ENCODE measurements at regions not wholly inside any gene's neighbourhood (a gene's known extent, or its start where the extent isn't known, plus 50 kb on each side); places are given as distances from the start of the nearest gene placed in this dataset.

DNA sequence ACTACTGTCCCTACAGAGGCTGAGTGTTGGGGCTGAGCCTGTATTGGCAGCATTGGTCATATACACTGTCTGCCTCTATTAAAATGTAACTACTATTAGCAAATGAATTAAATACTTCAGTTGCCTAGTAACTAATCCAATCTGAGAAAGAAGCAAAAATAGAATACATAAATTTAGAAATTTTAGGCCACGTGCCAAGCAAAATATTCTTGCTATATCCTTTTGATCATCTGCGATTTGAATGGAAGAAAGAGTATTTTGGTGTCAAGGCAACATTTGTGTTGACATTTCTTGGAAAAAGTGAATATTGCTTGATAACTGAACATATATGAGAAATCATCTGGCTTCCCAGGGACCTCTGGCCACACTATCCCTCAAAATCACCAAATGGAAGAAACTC, 148.2 kb upstream of the TOPAZ1 start:
- TF ChIP-seq, protein P1, sequence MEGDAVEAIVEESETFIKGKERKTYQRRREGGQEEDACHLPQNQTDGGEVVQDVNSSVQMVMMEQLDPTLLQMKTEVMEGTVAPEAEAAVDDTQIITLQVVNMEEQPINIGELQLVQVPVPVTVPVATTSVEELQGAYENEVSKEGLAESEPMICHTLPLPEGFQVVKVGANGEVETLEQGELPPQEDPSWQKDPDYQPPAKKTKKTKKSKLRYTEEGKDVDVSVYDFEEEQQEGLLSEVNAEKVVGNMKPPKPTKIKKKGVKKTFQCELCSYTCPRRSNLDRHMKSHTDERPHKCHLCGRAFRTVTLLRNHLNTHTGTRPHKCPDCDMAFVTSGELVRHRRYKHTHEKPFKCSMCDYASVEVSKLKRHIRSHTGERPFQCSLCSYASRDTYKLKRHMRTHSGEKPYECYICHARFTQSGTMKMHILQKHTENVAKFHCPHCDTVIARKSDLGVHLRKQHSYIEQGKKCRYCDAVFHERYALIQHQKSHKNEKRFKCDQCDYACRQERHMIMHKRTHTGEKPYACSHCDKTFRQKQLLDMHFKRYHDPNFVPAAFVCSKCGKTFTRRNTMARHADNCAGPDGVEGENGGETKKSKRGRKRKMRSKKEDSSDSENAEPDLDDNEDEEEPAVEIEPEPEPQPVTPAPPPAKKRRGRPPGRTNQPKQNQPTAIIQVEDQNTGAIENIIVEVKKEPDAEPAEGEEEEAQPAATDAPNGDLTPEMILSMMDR (conservative IDR thresholded peaks at IDR 0.05; ENCODE audit: low read length): no peak
- H3K4me3 ChIP-seq (ENCODE audit: low read length): no peak overlapping the region
- DNase-seq (ENCODE audit: low read depth): no peak

DNA sequence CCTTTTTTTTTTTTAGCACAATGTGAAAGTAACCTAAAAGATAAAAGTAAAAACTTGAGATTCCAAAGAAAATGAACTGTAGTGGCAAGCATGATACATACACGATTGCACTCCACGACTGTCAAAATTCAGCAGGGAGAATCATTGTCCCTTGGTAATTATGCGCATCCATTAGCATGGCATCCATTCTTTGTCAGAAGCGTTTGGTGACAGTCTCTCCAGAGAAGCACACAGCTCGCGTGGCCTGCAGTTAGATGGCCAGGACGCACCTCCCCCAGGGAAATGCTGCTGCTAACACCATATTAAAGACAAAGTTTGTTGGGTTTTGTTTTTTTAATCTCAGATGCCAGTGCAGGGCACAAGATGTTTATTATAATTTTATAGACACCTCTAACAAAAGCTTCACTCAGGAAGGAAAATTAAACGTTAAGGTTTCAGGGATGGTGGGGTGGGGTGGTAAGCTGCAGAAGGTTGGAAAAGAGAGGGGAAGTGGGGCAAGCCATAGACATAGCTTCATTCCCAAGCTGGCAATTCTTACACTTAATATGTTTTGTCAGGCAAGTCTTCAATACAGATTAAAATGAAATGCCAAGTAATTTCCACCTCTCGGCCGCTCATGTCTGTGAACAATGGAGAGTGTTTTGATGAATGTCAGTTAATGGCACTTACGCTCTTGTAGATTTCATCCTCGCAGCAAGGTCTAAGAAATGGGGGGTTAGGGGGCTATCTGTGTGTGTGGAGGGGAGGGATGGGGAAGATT, 142.8 kb upstream of the TOPAZ1 start:
- H3K4me3 ChIP-seq (ENCODE audit: low read length): no peak overlapping the region
- TF ChIP-seq, protein P1 (conservative IDR thresholded peaks at IDR 0.05; ENCODE audit: low read length): no peak
- no peak for DNase-seq (ENCODE audit: low read depth)

DNA sequence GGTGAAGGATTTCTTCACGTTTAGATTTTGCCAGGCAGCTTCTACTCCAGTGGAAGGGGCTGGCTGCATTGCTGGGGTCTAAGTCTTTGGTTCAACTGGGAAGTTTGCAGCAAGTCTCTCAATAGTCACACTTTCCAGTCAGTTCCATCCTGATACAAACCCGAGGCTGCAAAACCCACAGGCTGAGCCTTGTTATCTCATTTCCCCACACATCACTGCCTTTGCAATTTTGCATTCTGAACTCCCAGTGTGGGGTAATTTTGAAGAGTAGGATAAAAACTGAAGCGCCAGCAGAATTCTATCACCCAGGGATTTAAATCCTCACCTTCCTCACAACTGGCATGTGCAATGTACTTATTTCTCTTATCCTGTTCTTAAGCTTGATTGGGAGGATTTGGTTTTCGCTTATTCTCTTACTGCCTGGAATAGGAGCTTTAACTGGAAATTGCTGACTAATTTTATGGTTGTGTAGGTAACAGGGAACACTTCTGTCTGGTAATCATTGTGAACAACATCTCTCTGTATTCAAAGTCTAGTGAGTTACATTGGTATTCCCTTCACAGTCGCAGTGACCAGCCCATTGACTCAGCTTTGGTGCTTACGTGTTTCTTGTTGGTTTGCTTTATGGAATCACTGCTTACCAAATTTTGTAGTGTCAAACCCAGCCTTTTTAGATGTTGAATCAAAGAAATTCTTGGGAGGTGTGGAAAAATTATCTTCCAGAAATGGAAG, 142.0 kb upstream of the TOPAZ1 start:
- no peak overlapping the region for H3K4me3 ChIP-seq (ENCODE audit: low read length)
- no peak for DNase-seq (ENCODE audit: low read depth)
- TF ChIP-seq, protein P1 (conservative IDR thresholded peaks at IDR 0.05; ENCODE audit: low read length): no peak

DNA sequence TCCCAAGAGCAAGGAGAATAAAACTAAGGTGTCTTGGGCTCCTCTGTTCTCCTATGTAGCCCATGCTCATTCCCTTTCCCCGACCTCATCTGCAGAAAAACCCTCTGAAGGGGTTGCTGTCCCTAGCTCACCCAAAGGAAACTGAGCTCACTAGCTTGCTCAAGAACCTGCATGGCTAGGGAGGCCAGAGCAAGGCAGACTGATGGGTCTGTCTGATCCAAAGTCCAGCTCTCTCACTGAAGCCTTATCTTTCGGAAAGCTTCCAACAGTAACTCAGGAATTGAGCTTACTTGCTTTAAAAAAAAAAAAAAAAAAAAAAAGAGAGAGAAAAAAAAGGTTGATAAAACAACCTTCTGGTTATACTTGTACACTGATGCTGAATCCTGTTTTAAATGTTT, 141.4 kb upstream of the TOPAZ1 start:
- DNase-seq (ENCODE audit: low read depth): no peak
- no peak overlapping the region for H3K4me3 ChIP-seq (ENCODE audit: low read length)
- TF ChIP-seq, protein P1 (conservative IDR thresholded peaks at IDR 0.05; ENCODE audit: low read length): no peak

DNA sequence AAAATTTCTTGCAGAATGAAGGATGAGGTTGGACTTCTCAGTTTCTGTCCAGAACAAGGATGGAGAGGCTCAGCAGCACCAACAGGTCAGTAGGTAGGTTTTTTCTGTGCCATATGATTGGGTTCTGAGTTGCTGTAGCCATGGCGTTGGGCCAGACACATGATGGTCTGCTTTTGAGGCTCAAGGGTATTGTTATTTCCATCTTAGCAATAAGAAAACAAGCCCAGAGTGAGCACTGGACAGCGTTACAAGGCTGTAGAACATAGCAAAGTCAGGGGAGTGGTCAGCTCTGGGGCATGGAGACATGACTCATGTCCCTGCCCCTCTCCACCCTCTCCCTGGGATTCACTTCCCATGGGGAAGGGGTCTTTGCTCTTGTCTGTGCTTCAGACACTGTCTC, 137.6 kb upstream of the TOPAZ1 start:
- TF ChIP-seq, protein P1 (conservative IDR thresholded peaks at IDR 0.05; ENCODE audit: low read length): no peak
- H3K4me3 ChIP-seq (ENCODE audit: low read length): no peak overlapping the region
- no peak for DNase-seq (ENCODE audit: low read depth)

DNA sequence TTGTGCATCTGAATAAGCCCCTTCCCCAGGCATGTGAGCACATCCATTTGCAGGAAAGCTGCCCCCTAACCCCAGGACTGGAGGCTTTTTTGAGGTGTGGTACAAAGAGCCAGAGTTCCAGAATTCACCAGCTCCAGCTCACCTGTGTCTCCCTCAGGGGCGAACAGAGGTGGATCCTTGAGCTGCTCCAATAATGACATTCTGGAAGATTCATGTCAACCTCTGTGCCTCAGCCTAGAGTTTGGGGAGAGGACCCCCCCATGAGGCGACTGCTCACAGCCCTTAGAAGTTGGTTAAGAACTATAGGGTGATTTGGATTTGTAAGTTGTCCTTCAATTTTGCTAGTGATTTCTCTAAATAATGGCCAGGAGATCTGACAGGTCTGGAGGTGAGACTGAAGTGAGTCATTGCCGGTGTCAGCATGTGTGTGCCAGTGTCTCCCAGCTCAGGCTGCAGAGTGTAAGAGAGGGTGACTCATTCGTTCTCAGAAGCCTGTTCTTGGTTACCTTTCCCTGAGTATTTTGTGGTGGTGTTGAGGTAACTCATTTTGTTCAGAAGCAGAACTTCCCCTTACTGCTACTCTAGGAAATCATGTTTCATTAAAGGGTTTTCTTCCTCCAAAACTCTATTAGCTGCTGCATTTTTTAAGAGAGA, 136.9 kb upstream of the TOPAZ1 start:
- peak; percentile 46 for DNase-seq (ENCODE audit: low read depth)
- TF ChIP-seq, protein P1 (conservative IDR thresholded peaks at IDR 0.05; ENCODE audit: low read length): no peak
- no peak overlapping the region for H3K4me3 ChIP-seq (ENCODE audit: low read length)

Measured in AG10803 (cell line).